SK-N-SH treated with all-trans-retinoic acid at 6 μM for 48 hours (cell line): ENCODE measurements at regions not wholly inside any gene's neighbourhood (a gene's known extent, or its start where the extent isn't known, plus 50 kb on each side); places are given as distances from the start of the nearest gene placed in this dataset.

Experiments used
- OSR1 ChIP-seq: fragments of 250-450 bp; sonication (Bioruptor Pico); IDR thresholded peaks from 2 replicates; pipeline ENCODE4 v1.8.0; 2022; ENCODE audit warnings: moderate library complexity, mild to moderate bottlenecking, inconsistent platforms
- POU6F1 ChIP-seq: fragments of 250-450 bp; sonication (Bioruptor Pico); IDR thresholded peaks from 2 replicates; pipeline ENCODE4 v1.8.0; 2021; ENCODE audit warnings: low read depth, mild to moderate bottlenecking, moderate library complexity, borderline replicate concordance
- PPARA ChIP-seq: fragments of 250-450 bp; sonication (Bioruptor Pico); IDR thresholded peaks from 2 replicates; pipeline ENCODE4 v1.5.0; 2020; ENCODE audit warnings: mild to moderate bottlenecking, borderline replicate concordance
- RARB ChIP-seq: fragments of 250-450 bp; sonication (Bioruptor Pico); IDR thresholded peaks from 2 replicates; pipeline ENCODE4 v1.8.0; 2021; ENCODE audit warnings: mild to moderate bottlenecking, moderate library complexity
- SNAI2 ChIP-seq: fragments of 250-450 bp; sonication (Bioruptor Pico); IDR thresholded peaks from 2 replicates; pipeline ENCODE4 v1.5.0; 2020; ENCODE audit warnings: mild to moderate bottlenecking, moderate library complexity
- ZFP3 ChIP-seq: fragments of 250-450 bp; sonication (Bioruptor Pico); IDR thresholded peaks from 2 replicates; pipeline ENCODE4 v1.5.0; 2020; ENCODE audit warnings: mild to moderate bottlenecking, moderate library complexity
- ZFP30 ChIP-seq: fragments of 450-650 bp; formaldehyde crosslinking; IDR thresholded peaks from 2 replicates; pipeline ENCODE4 v1.5.0; 2022; ENCODE audit warnings: mild to moderate bottlenecking, moderate library complexity
- ZNF565 ChIP-seq: fragments of 450-650 bp; formaldehyde crosslinking; conservative IDR thresholded peaks from 2 replicates; pipeline ENCODE4 v1.5.0; 2020; ENCODE audit warnings: low read depth, mild to moderate bottlenecking, moderate library complexity
- ZNF70 ChIP-seq: fragments of 450-650 bp; formaldehyde crosslinking; IDR thresholded peaks from 2 replicates; pipeline ENCODE4 v1.5.0; 2020; ENCODE audit warnings: mild to moderate bottlenecking, moderate library complexity
- ZNF8 ChIP-seq: fragments of 450-650 bp; formaldehyde crosslinking; IDR thresholded peaks from 2 replicates; pipeline ENCODE4 v1.5.0; 2020; ENCODE audit warnings: mild to moderate bottlenecking, moderate library complexity
- TF ChIP-seq, protein P1 (sequence below): fragments of 250-450 bp; sonication (Bioruptor Pico); IDR thresholded peaks from 2 replicates; pipeline ENCODE4 v1.5.1; 2020; ENCODE audit warnings: low read depth, mild to moderate bottlenecking, moderate library complexity
- TF ChIP-seq, protein P2 (sequence below): fragments of 250-450 bp; sonication (Bioruptor Pico); IDR thresholded peaks from 2 replicates; pipeline ENCODE4 v1.8.0; 2020; ENCODE audit warnings: mild to moderate bottlenecking, moderate library complexity, borderline replicate concordance

DNA sequence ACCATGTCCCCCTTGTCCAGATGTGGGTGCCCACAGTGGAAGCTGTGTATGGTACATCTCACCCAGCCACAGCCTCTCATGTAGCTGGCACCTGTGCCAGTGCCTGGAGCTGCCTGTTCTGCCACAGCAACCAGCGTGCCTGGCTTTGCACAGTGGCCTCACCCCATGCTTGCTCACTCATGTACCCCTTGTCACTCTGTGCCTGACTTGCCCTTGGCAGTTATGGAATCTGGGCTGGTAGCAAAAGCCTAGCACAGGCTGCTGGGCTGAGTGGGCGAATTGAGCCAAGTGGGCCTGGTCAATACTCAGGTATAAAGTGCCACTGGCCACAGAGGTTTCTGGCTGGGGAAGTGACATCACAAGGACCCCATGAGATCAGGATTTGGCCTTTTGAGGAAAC is 264.2 kb downstream of the INSC start:
- TF ChIP-seq, protein P1, sequence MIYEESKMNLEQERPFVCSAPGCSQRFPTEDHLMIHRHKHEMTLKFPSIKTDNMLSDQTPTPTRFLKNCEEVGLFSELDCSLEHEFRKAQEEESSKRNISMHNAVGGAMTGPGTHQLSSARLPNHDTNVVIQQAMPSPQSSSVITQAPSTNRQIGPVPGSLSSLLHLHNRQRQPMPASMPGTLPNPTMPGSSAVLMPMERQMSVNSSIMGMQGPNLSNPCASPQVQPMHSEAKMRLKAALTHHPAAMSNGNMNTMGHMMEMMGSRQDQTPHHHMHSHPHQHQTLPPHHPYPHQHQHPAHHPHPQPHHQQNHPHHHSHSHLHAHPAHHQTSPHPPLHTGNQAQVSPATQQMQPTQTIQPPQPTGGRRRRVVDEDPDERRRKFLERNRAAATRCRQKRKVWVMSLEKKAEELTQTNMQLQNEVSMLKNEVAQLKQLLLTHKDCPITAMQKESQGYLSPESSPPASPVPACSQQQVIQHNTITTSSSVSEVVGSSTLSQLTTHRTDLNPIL (CRISPR knock-in tag): no peak
- no peak for TF ChIP-seq OSR1 (CRISPR knock-in tag)
- TF ChIP-seq ZFP30 (CRISPR knock-in tag): no peak
- TF ChIP-seq SNAI2 (CRISPR knock-in tag): no peak
- TF ChIP-seq PPARA (CRISPR knock-in tag): no peak
- TF ChIP-seq, protein P2, sequence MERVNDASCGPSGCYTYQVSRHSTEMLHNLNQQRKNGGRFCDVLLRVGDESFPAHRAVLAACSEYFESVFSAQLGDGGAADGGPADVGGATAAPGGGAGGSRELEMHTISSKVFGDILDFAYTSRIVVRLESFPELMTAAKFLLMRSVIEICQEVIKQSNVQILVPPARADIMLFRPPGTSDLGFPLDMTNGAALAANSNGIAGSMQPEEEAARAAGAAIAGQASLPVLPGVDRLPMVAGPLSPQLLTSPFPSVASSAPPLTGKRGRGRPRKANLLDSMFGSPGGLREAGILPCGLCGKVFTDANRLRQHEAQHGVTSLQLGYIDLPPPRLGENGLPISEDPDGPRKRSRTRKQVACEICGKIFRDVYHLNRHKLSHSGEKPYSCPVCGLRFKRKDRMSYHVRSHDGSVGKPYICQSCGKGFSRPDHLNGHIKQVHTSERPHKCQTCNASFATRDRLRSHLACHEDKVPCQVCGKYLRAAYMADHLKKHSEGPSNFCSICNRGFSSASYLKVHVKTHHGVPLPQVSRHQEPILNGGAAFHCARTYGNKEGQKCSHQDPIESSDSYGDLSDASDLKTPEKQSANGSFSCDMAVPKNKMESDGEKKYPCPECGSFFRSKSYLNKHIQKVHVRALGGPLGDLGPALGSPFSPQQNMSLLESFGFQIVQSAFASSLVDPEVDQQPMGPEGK: no peak
- no peak for TF ChIP-seq ZNF565 (CRISPR knock-in tag)
- no peak for TF ChIP-seq ZNF70 (CRISPR knock-in tag)
- no peak for TF ChIP-seq RARB (CRISPR knock-in tag)
- no peak for TF ChIP-seq ZNF8 (CRISPR knock-in tag)
- TF ChIP-seq POU6F1 (CRISPR knock-in tag): no peak
- no peak for TF ChIP-seq ZFP3 (CRISPR knock-in tag)
